ENCODE measurements at regions not wholly inside any gene's neighbourhood (a gene's known extent, or its start where the extent isn't known, plus 50 kb on each side); places are given as distances from the start of the nearest gene placed in this dataset.

- H3K27me3 Mint-ChIP-seq: no peaks in the 10 kb centered on the region
- H3K4me1 Mint-ChIP-seq (ENCODE audit: low read depth): peaks cover 9% of the 10 kb centered on the region
- CTCF ChIA-PET: no interaction called here
- Histone ChIP-seq H3K27ac (ENCODE audit: low read depth in 1 of 2, low read length in 2 of 2) (no peak overlapping the region), H3K9me3 (ENCODE audit: control insufficient read depth in 1 of 2, insufficient read depth in 1 of 2, low read length in 2 of 2) (peaks cover 0 to 9% of the 10 kb centered on the region in 2 experiments), H3K27me3 (ENCODE audit: control insufficient read depth in 1 of 2, insufficient read depth in 2 of 2, low read length in 2 of 2) (no peaks in the 10 kb centered on the region), H3K4me1 (ENCODE audit: insufficient read depth, low read length) (no peaks in the 10 kb centered on the region), H3K36me3 (ENCODE audit: insufficient read depth, low read length) (no peaks in the 10 kb centered on the region), H3K4me3 (ENCODE audit: low read length) (no peak overlapping the region)
- POLR2A ChIA-PET: no interaction called here
- intact Hi-C loops (cut with DNase I, micrococcal nuclease): no loop called here
- H3K4me3 Mint-ChIP-seq: no peak overlapping the region
- H3K9me3 Mint-ChIP-seq: peaks cover 5% of the 10 kb centered on the region
- DNase-seq: no peak
- H3K36me3 Mint-ChIP-seq (ENCODE audit: low read depth): no peaks in the 10 kb centered on the region
- H3K27ac Mint-ChIP-seq: no peak overlapping the region
- no peak for TF ChIP-seq CTCF (IDR thresholded peaks at IDR 0.05)
- ATAC-seq (ENCODE audit: poor library complexity): no peak
Measured at GRCh38 chr12:130078852-130079251, 83.4 kb upstream of the FZD10 start.

- intact Hi-C loops (cut with DNase I, micrococcal nuclease): no loop called here
- no peak for DNase-seq
- no peaks in the 10 kb centered on the region for H3K27me3 ChIP-seq (ENCODE audit: control insufficient read depth in 1 of 2, insufficient read depth in 2 of 2, low read length in 2 of 2)
- no peaks in the 10 kb centered on the region for H3K36me3 ChIP-seq (ENCODE audit: insufficient read depth, low read length)
- H3K4me1 Mint-ChIP-seq (ENCODE audit: low read depth): peaks cover 10% of the 10 kb centered on the region
- ATAC-seq (ENCODE audit: poor library complexity): no peak
- H3K4me1 ChIP-seq (ENCODE audit: insufficient read depth, low read length): no peaks in the 10 kb centered on the region
- no peak for TF ChIP-seq CTCF (IDR thresholded peaks at IDR 0.05)
- POLR2A ChIA-PET: no interaction called here
- no peaks in the 10 kb centered on the region for H3K27me3 Mint-ChIP-seq
- H3K4me3 Mint-ChIP-seq: no peak overlapping the region
- no peak overlapping the region for H3K27ac Mint-ChIP-seq
- peaks cover 5% of the 10 kb centered on the region for H3K9me3 Mint-ChIP-seq
- H3K4me3 ChIP-seq (ENCODE audit: low read length): no peak overlapping the region
- peaks cover 0 to 13% of the 10 kb centered on the region in 2 experiments for H3K9me3 ChIP-seq (ENCODE audit: control insufficient read depth in 1 of 2, insufficient read depth in 1 of 2, low read length in 2 of 2)
- CTCF ChIA-PET: no interaction called here
- H3K36me3 Mint-ChIP-seq (ENCODE audit: low read depth): no peaks in the 10 kb centered on the region
- no peak overlapping the region for H3K27ac ChIP-seq (ENCODE audit: low read depth in 1 of 2, low read length in 2 of 2)
Measured at GRCh38 chr12:130079279-130079678, 83.0 kb upstream of the FZD10 start.

DNA sequence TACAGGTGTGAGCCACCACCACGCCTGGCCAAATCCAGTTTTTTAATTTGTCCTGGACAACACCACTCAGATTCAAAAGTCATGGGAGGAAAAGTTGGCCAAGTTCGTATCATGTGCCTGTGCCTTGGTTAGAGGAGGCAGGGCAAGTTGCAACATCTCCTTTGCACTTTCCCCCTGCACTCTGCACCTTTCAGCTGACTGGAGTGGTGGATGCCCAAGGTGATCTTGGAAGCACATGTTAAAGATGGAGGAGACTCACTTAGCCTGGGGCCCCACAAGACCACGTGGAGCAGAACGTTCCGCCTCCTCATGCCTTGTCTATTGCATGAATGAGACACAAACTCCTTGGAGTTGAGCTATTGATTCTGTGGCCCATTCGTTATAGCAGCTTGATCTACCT, 82.1 kb upstream of the FZD10 start:
- TF ChIP-seq CTCF (IDR thresholded peaks at IDR 0.05): no peak
- H3K27ac ChIP-seq (ENCODE audit: low read depth in 1 of 2, low read length in 2 of 2): no peak overlapping the region
- H3K36me3 ChIP-seq (ENCODE audit: insufficient read depth, low read length): no peaks in the 10 kb centered on the region
- POLR2A ChIA-PET: no interaction called here
- CTCF ChIA-PET: no interaction called here
- H3K4me3 Mint-ChIP-seq: no peak overlapping the region
- no peak overlapping the region for H3K27ac Mint-ChIP-seq
- no peak for ATAC-seq (ENCODE audit: poor library complexity)
- H3K27me3 Mint-ChIP-seq: no peaks in the 10 kb centered on the region
- no peaks in the 10 kb centered on the region for H3K4me1 ChIP-seq (ENCODE audit: insufficient read depth, low read length)
- no peak for DNase-seq
- intact Hi-C loops (cut with DNase I, micrococcal nuclease): no loop called here
- H3K27me3 ChIP-seq (ENCODE audit: control insufficient read depth in 1 of 2, insufficient read depth in 2 of 2, low read length in 2 of 2): no peaks in the 10 kb centered on the region
- H3K9me3 Mint-ChIP-seq: peaks cover 5% of the 10 kb centered on the region
- no peak overlapping the region for H3K4me3 ChIP-seq (ENCODE audit: low read length)
- peaks cover 0 to 18% of the 10 kb centered on the region in 2 experiments for H3K9me3 ChIP-seq (ENCODE audit: control insufficient read depth in 1 of 2, insufficient read depth in 1 of 2, low read length in 2 of 2)
- no peaks in the 10 kb centered on the region for H3K36me3 Mint-ChIP-seq (ENCODE audit: low read depth)
- H3K4me1 Mint-ChIP-seq (ENCODE audit: low read depth): peaks cover 15% of the 10 kb centered on the region

All from CD4-positive, alpha-beta T cell (primary cell).